NB4 (cell line): ENCODE measurements at regions not wholly inside any gene's neighbourhood (a gene's known extent, or its start where the extent isn't known, plus 50 kb on each side); places are given as distances from the start of the nearest gene placed in this dataset.

Source experiments
- DNase-seq: peaks from one replicate; pipeline ENCODE4 v3.0.0; 2010; ENCODE audit warnings: low read depth
- H3K4me3 ChIP-seq: one replicate; pipeline ENCODE4 v1.5.1; 2011; ENCODE audit warnings: mild to moderate bottlenecking, low read depth, low read length, moderate library complexity
- CTCF ChIP-seq: IDR thresholded peaks from one replicate; pipeline ENCODE4 v1.5.1; 2012; ENCODE audit warnings: low read depth, low read length
- MAX ChIP-seq: IDR thresholded peaks from 2 replicates; pipeline ENCODE4 v1.6.1; 2011; ENCODE audit warnings: low read depth, low read length
- MYC ChIP-seq: IDR thresholded peaks from 2 replicates; pipeline ENCODE4 v1.6.1; 2011; ENCODE audit warnings: low read depth, low read length
- POLR2A ChIP-seq: IDR thresholded peaks from 2 replicates; pipeline ENCODE4 v1.6.1; 2011; ENCODE audit warnings: mild to moderate bottlenecking; ENCODE audit not compliant: insufficient read length; ENCODE audit errors: extremely low read depth

GRCh38 chr11:128130052-128130451 is 457.3 kb downstream of the ETS1 start:
- no peak overlapping the region for H3K4me3 ChIP-seq
- TF ChIP-seq MAX (no peak), MYC (no peak)
- DNase-seq, result no peak

GRCh38 chr11:128125723-128126122 is 461.6 kb downstream of the ETS1 start:
- DNase-seq, result no peak
- TF ChIP-seq POLR2A (no peak), CTCF (no peak), MAX (no peak)
- no peak overlapping the region for H3K4me3 ChIP-seq

GRCh38 chr11:128116885-128117284 is 470.5 kb downstream of the ETS1 start:
- TF ChIP-seq MAX, result no peak
- TF ChIP-seq POLR2A, result no peak
- no peak for TF ChIP-seq MYC
- no peak for TF ChIP-seq CTCF
- no peak for DNase-seq
- no peak overlapping the region for H3K4me3 ChIP-seq

- TF ChIP-seq MAX (no peak), MYC (no peak), POLR2A (no peak), CTCF (no peak)
- no peak for DNase-seq
- H3K4me3 ChIP-seq, result no peak overlapping the region
Observed at GRCh38 chr11:128116447-128116846, 470.9 kb downstream of the ETS1 start.

- no peak overlapping the region for H3K4me3 ChIP-seq
- DNase-seq, result no peak
- TF ChIP-seq MYC (no peak), POLR2A (no peak), CTCF (no peak), MAX (no peak)
Observed at GRCh38 chr11:128105950-128106349, 481.4 kb downstream of the ETS1 start.

GRCh38 chr11:128105511-128105910 is 481.8 kb downstream of the ETS1 start:
- no peak for TF ChIP-seq POLR2A
- TF ChIP-seq MAX, result no peak
- TF ChIP-seq MYC, result no peak
- TF ChIP-seq CTCF, result no peak
- DNase-seq, result no peak
- no peak overlapping the region for H3K4me3 ChIP-seq
